Endodermal cell (in vitro differentiated cells): ENCODE measurements at regions not wholly inside any gene's neighbourhood (a gene's known extent, or its start where the extent isn't known, plus 50 kb on each side); places are given as distances from the start of the nearest gene placed in this dataset.

ENCODE experiments used
- DNase-seq: peaks from one replicate; pipeline ENCODE4 v3.0.0-alpha.2; 2017
- H3K27ac ChIP-seq: 2 replicates; pipeline ENCODE4 v1.5.1; 2013; ENCODE audit warnings: mild to moderate bottlenecking, low read depth, low read length, moderate library complexity
- H3K27me3 ChIP-seq: 2 replicates; pipeline ENCODE4 v1.6.1; 2013; ENCODE audit warnings: mild to moderate bottlenecking, low read length, moderate library complexity; ENCODE audit not compliant: insufficient read depth, control insufficient read depth, poor library complexity, severe bottlenecking
- H3K36me3 ChIP-seq: 2 replicates; pipeline ENCODE4 v1.7.0; 2013; ENCODE audit warnings: mild to moderate bottlenecking, low read length, moderate library complexity; ENCODE audit not compliant: control insufficient read depth, insufficient read depth
- H3K4me1 ChIP-seq: one replicate; pipeline ENCODE4 v1.7.0; 2013; ENCODE audit warnings: low read length; ENCODE audit not compliant: control insufficient read depth, insufficient read depth
- H3K4me3 ChIP-seq: 2 replicates; pipeline ENCODE4 v1.5.1; 2013; ENCODE audit warnings: mild to moderate bottlenecking, low read length, moderate library complexity
- H3K9ac ChIP-seq: 2 replicates; pipeline ENCODE4 v1.6.1; 2013; ENCODE audit warnings: mild to moderate bottlenecking, low read length, moderate library complexity; ENCODE audit not compliant: poor library complexity, severe bottlenecking; ENCODE audit errors: extremely low read depth
- H3K9me3 ChIP-seq: 2 replicates; pipeline ENCODE4 v1.6.1; 2013; ENCODE audit warnings: mild to moderate bottlenecking, low read length, moderate library complexity; ENCODE audit not compliant: control insufficient read depth
- H3K27ac Mint-ChIP-seq: 2 replicates; pipeline ENCODE4 v1.8.0; 2020; ENCODE audit warnings: mixed read lengths
- H3K27me3 Mint-ChIP-seq: 2 replicates; pipeline ENCODE4 v1.8.0; 2021; ENCODE audit warnings: mild to moderate bottlenecking, mixed read lengths; ENCODE audit not compliant: insufficient read depth
- H3K36me3 Mint-ChIP-seq: 2 replicates; pipeline ENCODE4 v1.8.0; 2020; ENCODE audit warnings: low read depth, mixed read lengths
- H3K4me1 Mint-ChIP-seq: 2 replicates; pipeline ENCODE4 v1.8.0; 2020; ENCODE audit warnings: mixed read lengths
- H3K4me3 Mint-ChIP-seq: 2 replicates; pipeline ENCODE4 v1.8.0; 2020; ENCODE audit warnings: mild to moderate bottlenecking, moderate library complexity, mixed read lengths
- H3K9me3 Mint-ChIP-seq: 2 replicates; pipeline ENCODE4 v1.8.0; 2020; ENCODE audit warnings: mild to moderate bottlenecking, mixed read lengths
- WGBS, 2 experiments: methylation state at CpG; one replicate each; pipeline versions ENCODE4 v1.1.5 to v1.1.7; 2013; ENCODE audit warnings: missing lambda C conversion rate in 2 of 2, mixed read lengths in 1 of 2; ENCODE audit not compliant: insufficient coverage in 1 of 2, insufficient read length in 1 of 2; 5-methylcytosine and 5-hydroxymethylcytosine counted together
- TF ChIP-seq, protein P1 (sequence below): fragments of 200-600 bp; sonication (generic); conservative IDR thresholded peaks from 2 replicates; pipeline ENCODE4 v1.5.0; 2021; ENCODE audit warnings: antibody characterized with exemption, mild to moderate bottlenecking

DNA sequence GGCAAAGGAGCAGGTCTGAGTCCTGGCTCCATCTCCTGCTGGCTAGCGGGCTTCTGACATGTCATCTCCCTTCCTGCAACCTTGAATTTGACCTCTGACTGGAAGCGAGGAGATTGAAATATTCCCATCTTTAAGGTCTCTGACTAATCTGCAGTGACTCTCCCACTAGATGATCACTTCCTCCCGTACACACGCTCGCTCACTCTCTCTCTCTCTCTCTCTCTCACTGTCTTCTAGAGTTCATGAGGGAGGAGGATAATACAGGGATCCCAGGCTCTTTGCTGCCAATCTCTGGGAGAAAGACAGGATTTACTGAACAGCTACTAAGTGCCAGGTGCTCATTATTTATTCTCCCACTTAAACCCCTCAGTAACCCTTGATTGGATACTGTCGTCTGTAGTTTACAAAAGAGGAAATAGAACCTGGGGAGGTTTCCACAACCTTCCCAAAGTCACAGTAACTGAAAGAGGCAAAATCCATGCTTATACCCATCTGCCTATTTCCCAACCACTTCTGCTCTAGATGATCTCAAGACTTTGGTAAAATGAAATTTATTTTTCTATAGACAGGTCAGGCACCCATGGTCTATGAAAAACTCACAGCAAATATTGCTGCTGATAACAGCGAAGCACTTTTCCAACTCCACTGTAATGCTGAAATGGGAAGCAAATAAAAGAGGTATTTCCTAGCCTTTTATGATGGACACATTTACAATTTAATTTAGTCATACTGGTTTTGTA, 193.5 kb upstream of the C1QTNF7 start:
- Mint-ChIP-seq H3K4me1 (peaks cover 16% of the 10 kb centered on the region), H3K27me3 (no peaks in the 10 kb centered on the region), H3K9me3 (no peaks in the 10 kb centered on the region), H3K36me3 (no peaks in the 10 kb centered on the region), H3K4me3 (no peak overlapping the region), H3K27ac (no peak overlapping the region)
- H3K4me1 ChIP-seq: peaks cover 6% of the 10 kb centered on the region
- TF ChIP-seq, protein P1, sequence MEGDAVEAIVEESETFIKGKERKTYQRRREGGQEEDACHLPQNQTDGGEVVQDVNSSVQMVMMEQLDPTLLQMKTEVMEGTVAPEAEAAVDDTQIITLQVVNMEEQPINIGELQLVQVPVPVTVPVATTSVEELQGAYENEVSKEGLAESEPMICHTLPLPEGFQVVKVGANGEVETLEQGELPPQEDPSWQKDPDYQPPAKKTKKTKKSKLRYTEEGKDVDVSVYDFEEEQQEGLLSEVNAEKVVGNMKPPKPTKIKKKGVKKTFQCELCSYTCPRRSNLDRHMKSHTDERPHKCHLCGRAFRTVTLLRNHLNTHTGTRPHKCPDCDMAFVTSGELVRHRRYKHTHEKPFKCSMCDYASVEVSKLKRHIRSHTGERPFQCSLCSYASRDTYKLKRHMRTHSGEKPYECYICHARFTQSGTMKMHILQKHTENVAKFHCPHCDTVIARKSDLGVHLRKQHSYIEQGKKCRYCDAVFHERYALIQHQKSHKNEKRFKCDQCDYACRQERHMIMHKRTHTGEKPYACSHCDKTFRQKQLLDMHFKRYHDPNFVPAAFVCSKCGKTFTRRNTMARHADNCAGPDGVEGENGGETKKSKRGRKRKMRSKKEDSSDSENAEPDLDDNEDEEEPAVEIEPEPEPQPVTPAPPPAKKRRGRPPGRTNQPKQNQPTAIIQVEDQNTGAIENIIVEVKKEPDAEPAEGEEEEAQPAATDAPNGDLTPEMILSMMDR: no peak
- no peak overlapping the region for H3K4me3 ChIP-seq
- H3K27ac ChIP-seq: no peak overlapping the region
- no peak overlapping the region for H3K9ac ChIP-seq
- no peaks in the 10 kb centered on the region for H3K9me3 ChIP-seq
- H3K27me3 ChIP-seq: no peaks in the 10 kb centered on the region
- WGBS, 2 experiments: 88 to 96% methylated on average over 4 to 7 of the region's 7 CpGs
- no peak for DNase-seq
- H3K36me3 ChIP-seq: no peaks in the 10 kb centered on the region

DNA sequence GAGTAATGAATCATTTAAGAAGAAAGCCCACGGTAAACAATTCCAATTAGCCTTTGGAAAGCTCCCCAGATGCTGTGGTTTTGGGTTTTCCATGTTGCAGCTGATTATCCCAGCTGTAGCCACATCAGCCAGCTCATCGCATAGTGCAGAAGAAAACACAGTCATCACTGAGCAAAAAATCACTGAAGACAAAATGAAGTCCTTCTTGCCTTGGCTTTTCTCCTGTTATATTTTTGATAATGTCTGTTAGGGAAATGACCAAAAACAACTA, 193.0 kb upstream of the C1QTNF7 start:
- H3K9me3 ChIP-seq: no peaks in the 10 kb centered on the region
- Mint-ChIP-seq H3K4me3 (no peak overlapping the region), H3K4me1 (peaks cover 16% of the 10 kb centered on the region), H3K9me3 (no peaks in the 10 kb centered on the region), H3K27ac (no peak overlapping the region), H3K27me3 (no peaks in the 10 kb centered on the region), H3K36me3 (no peaks in the 10 kb centered on the region)
- 92 to 100% methylated on average over 1 to 2 of the region's 2 CpGs for WGBS, 2 experiments
- no peaks in the 10 kb centered on the region for H3K36me3 ChIP-seq
- no peak for DNase-seq
- TF ChIP-seq, protein P1: no peak
- H3K27me3 ChIP-seq: no peaks in the 10 kb centered on the region
- no peak overlapping the region for H3K27ac ChIP-seq
- H3K9ac ChIP-seq: no peak overlapping the region
- H3K4me3 ChIP-seq: no peak overlapping the region
- H3K4me1 ChIP-seq: peaks cover 6% of the 10 kb centered on the region

DNA sequence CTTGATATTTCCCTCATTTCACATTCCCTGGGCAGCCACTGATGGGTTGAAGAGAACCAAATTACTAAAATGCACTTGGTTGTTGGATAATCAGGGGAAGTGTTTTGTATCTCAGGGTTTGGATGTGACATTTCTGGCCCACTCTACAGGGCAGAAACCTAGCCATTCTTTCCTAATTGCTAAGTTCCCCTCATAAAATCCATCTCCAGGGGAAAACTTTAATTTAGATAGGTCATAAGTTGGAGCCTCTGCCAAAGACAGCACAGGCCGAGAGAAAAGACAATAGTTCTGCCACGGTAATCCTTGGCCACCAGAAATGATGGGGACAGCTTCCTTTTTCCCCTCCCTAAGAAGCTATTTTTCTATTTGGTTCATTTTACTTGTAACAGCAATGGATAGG, 192.7 kb upstream of the C1QTNF7 start:
- Histone ChIP-seq H3K9me3 (no peaks in the 10 kb centered on the region), H3K36me3 (no peaks in the 10 kb centered on the region), H3K27ac (no peak overlapping the region), H3K4me3 (no peak overlapping the region), H3K27me3 (no peaks in the 10 kb centered on the region), H3K4me1 (peaks cover 6% of the 10 kb centered on the region), H3K9ac (no peak overlapping the region)
- no peak for DNase-seq
- Mint-ChIP-seq H3K4me1 (peaks cover 16% of the 10 kb centered on the region), H3K4me3 (no peak overlapping the region), H3K9me3 (no peaks in the 10 kb centered on the region), H3K36me3 (no peaks in the 10 kb centered on the region), H3K27me3 (no peaks in the 10 kb centered on the region), H3K27ac (no peak overlapping the region)
- TF ChIP-seq, protein P1: no peak
- 92% methylated on average over 2 of the region's 2 CpGs; no CpG with 5 or more reads in 1 of the 2 experiments for WGBS, 2 experiments
